C4-2B (cell line): ENCODE measurements at regions not wholly inside any gene's neighbourhood (a gene's known extent, or its start where the extent isn't known, plus 50 kb on each side); places are given as distances from the start of the nearest gene placed in this dataset.

Experiments
- ZFX ChIP-seq: fragments of 450-650 bp; IDR thresholded peaks from 2 replicates; pipeline ENCODE4 v1.6.1; 2017
- TF ChIP-seq, protein P1 (sequence below): fragments of 450-650 bp; conservative IDR thresholded peaks from 2 replicates; pipeline ENCODE4 v1.5.1; 2017; ENCODE audit warnings: mild to moderate bottlenecking

DNA sequence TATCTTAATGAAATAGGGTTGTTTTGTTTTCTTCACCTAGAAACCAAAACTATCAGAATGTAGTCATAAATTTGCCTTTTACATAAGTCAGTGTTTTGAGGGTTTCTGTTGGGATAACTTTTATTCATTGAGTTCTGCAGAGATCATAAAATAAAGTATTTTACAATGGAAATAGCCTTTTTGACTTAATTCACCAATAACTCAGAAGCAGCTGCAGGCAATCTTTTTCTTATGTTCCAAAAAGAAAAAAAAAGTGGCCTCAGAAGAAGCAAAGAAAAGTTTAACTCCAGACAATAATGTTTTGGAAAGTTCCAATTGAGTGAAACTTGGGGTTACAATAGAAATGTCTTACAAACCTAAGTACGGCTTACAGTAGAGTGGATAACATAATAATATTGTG lies 491.7 kb upstream of the NRP1 start:
- TF ChIP-seq, protein P1, sequence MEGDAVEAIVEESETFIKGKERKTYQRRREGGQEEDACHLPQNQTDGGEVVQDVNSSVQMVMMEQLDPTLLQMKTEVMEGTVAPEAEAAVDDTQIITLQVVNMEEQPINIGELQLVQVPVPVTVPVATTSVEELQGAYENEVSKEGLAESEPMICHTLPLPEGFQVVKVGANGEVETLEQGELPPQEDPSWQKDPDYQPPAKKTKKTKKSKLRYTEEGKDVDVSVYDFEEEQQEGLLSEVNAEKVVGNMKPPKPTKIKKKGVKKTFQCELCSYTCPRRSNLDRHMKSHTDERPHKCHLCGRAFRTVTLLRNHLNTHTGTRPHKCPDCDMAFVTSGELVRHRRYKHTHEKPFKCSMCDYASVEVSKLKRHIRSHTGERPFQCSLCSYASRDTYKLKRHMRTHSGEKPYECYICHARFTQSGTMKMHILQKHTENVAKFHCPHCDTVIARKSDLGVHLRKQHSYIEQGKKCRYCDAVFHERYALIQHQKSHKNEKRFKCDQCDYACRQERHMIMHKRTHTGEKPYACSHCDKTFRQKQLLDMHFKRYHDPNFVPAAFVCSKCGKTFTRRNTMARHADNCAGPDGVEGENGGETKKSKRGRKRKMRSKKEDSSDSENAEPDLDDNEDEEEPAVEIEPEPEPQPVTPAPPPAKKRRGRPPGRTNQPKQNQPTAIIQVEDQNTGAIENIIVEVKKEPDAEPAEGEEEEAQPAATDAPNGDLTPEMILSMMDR = no peak
- TF ChIP-seq ZFX = no peak
